ENCODE measurements at regions not wholly inside any gene's neighbourhood (a gene's known extent, or its start where the extent isn't known, plus 50 kb on each side); places are given as distances from the start of the nearest gene placed in this dataset.

GRCh38 chr12:30837595-30837994 lies 82.8 kb upstream of the CAPRIN2 start:
- Histone ChIP-seq H3K27me3 (ENCODE audit: control insufficient read depth, low read length) (peaks cover 6% of the 10 kb centered on the region), H3K27ac (ENCODE audit: low read depth, low read length) (no peak overlapping the region), H3K36me3 (ENCODE audit: control insufficient read depth, low read length) (no peaks in the 10 kb centered on the region), H3F3A (ENCODE audit: control insufficient read depth, insufficient read depth) (no peaks in the 10 kb centered on the region), H3K9me2 (replicated peaks; ENCODE audit: control insufficient read depth, low read length) (no peaks in the 10 kb centered on the region), H3K4me3 (ENCODE audit: low read length) (no peak overlapping the region), H3K79me2 (ENCODE audit: control insufficient read depth, low read length) (no peaks in the 10 kb centered on the region), H3K4me1 (ENCODE audit: control insufficient read depth, low read length) (no peaks in the 10 kb centered on the region), H3K4me2 (ENCODE audit: low read length) (no peak overlapping the region), H3K9me3 (ENCODE audit: control insufficient read depth, insufficient read depth, low read length) (no peaks in the 10 kb centered on the region), H4K20me1 (ENCODE audit: control insufficient read depth, insufficient read depth, low read depth, low read length) (no peaks in the 10 kb centered on the region)
- TF ChIP-seq CTCF (IDR thresholded peaks at IDR 0.05; ENCODE audit: low read depth, low read length, poor library complexity, severe bottlenecking) (no peak), EZH2phosphoT487 (IDR thresholded peaks at IDR 0.05; ENCODE audit: borderline replicate concordance, low read length) (no peak)

- Histone ChIP-seq H4K20me1 (ENCODE audit: control insufficient read depth, insufficient read depth, low read depth, low read length) (no peaks in the 10 kb centered on the region), H3K4me3 (ENCODE audit: low read length) (no peak overlapping the region), H3F3A (ENCODE audit: control insufficient read depth, insufficient read depth) (no peaks in the 10 kb centered on the region), H3K79me2 (ENCODE audit: control insufficient read depth, low read length) (no peaks in the 10 kb centered on the region), H3K9me3 (ENCODE audit: control insufficient read depth, insufficient read depth, low read length) (no peaks in the 10 kb centered on the region), H3K36me3 (ENCODE audit: control insufficient read depth, low read length) (no peaks in the 10 kb centered on the region), H3K4me1 (ENCODE audit: control insufficient read depth, low read length) (no peaks in the 10 kb centered on the region), H3K9me2 (replicated peaks; ENCODE audit: control insufficient read depth, low read length) (no peaks in the 10 kb centered on the region), H3K27ac (ENCODE audit: low read depth, low read length) (no peak overlapping the region), H3K4me2 (ENCODE audit: low read length) (no peak overlapping the region), H3K27me3 (ENCODE audit: control insufficient read depth, low read length) (peaks cover 6% of the 10 kb centered on the region)
- TF ChIP-seq EZH2phosphoT487 (IDR thresholded peaks at IDR 0.05; ENCODE audit: borderline replicate concordance, low read length) (no peak), CTCF (IDR thresholded peaks at IDR 0.05; ENCODE audit: low read depth, low read length, poor library complexity, severe bottlenecking) (no peak)
These were observed 82.1 kb upstream of the CAPRIN2 start for GRCh38 chr12:30836656-30837445.

- Histone ChIP-seq H3K27ac (ENCODE audit: low read depth, low read length) (no peak overlapping the region), H3K79me2 (ENCODE audit: control insufficient read depth, low read length) (no peaks in the 10 kb centered on the region), H3K27me3 (ENCODE audit: control insufficient read depth, low read length) (peaks cover 3% of the 10 kb centered on the region; the same call in 1 of the 2 replicates), H3K9me3 (ENCODE audit: control insufficient read depth, insufficient read depth, low read length) (no peaks in the 10 kb centered on the region), H4K20me1 (ENCODE audit: control insufficient read depth, insufficient read depth, low read depth, low read length) (no peaks in the 10 kb centered on the region), H3F3A (ENCODE audit: control insufficient read depth, insufficient read depth) (no peaks in the 10 kb centered on the region), H3K9me2 (replicated peaks; ENCODE audit: control insufficient read depth, low read length) (no peaks in the 10 kb centered on the region), H3K36me3 (ENCODE audit: control insufficient read depth, low read length) (no peaks in the 10 kb centered on the region), H3K4me2 (ENCODE audit: low read length) (no peak overlapping the region), H3K4me3 (ENCODE audit: low read length) (no peak overlapping the region), H3K4me1 (ENCODE audit: control insufficient read depth, low read length) (no peaks in the 10 kb centered on the region)
- TF ChIP-seq CTCF (IDR thresholded peaks at IDR 0.05; ENCODE audit: low read depth, low read length, poor library complexity, severe bottlenecking) = no peak
- no peak for TF ChIP-seq EZH2phosphoT487 (IDR thresholded peaks at IDR 0.05; ENCODE audit: borderline replicate concordance, low read length)
These were observed 80.5 kb upstream of the CAPRIN2 start for GRCh38 chr12:30835216-30835615.
